ENCODE measurements at regions not wholly inside any gene's neighbourhood (a gene's known extent, or its start where the extent isn't known, plus 50 kb on each side); places are given as distances from the start of the nearest gene placed in this dataset.

GRCh38 chr2:120881981-120882788, 146.5 kb downstream of the GLI2 start:
- DNase-seq (ENCODE audit: low spot score) = no peak

DNA sequence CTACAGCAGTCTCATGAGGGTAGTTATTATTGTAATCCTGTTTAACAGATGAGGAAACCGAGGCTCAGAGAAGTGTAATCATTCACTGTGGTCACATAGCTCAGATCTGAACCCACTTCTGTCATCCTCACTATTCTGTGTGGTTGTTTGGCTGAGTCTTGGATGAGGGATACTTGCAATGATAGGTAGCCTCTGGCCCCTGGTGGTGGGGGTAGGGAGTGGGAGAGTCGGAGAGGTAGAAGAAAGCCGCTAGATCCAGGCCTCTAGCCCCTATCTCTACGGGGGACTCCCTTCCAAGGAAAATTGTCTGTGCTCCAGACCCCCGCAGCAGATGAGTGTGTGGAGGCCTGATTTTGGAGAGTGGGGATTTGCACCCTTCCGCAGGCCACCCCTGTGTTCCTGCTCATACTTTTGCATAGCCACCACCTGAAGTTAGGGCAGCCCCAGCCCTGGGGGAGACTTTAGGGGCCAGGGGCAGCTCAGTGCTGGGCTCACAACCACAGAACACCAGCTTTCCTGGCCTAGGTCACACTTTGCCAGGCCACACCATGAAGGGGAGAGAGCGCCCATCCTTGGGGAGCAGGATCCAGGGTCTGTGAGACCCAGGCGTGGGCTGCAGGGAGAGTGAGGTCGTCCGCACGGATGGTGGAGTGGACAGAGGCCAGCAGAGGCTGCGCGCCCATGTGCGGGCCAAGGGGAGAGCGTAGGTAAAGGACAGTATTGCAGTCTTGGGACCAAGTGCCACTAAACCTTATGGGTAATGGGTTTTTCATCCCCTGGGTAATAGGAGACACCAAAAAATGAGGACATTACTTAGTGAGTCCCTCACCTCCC, 148.2 kb downstream of the GLI2 start:
- DNase-seq (ENCODE audit: low spot score) = no peak

- DNase-seq (ENCODE audit: low spot score) = no peak
These were observed 149.0 kb downstream of the GLI2 start for GRCh38 chr2:120884472-120885290.

GRCh38 chr2:120885321-120885720, 149.7 kb downstream of the GLI2 start:
- no peak for DNase-seq (ENCODE audit: low spot score)

DNA sequence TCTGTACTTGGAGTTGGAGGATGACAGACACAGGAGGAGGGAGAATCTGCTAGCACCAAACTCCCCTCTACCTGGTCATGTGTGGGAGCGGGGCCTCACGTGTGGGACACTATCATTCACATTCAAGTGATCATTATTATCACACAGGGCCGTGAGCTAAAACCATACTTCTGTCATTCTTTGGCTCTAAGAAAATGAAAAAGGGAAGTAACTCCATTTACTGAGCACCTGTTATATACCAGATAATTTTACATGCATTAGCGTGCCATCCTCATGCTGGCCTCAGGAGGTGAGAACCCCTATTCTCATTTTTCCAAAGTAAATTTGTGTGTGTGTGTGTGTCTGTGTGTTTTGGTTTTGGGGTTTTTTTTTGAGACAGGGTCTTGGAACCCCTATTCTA, 150.1 kb downstream of the GLI2 start:
- DNase-seq (ENCODE audit: low spot score) = no peak

DNA sequence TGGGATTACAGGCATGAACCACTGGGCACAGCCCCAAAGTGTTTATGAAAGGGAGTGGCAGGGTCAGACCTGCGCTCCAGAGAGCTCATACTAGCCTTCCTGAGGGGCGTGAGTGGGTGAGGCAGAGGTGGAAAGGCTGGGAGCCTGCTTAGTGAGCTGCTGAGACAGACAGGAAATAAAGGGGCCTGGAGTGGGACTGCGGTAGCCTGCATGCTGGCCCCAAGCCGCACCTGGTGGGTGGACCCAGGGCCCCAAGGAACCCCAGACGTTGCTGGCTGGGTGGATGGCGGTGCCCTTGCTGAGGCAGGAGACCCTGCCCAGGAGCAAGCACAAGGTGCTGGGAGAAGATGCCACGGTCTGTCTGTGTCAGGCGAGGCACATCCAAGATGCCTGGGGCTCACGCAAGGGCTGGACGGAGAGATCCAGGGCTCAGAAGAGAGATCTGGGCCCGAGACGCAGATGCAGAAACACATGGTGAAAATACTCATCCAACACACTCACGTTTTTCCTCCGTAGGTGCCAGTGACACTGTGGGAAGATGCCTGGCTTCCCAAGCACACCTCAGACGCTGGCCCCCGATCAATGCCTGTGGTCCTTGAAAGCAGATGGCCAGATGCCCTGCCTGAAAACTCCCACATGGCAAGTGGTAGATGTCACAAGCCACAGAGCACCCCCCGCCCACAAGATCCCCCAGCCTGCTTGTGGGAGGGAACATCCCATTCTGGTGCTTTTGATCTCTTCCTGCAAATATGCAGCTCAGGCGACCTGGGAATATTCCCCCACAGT, 151.1 kb downstream of the GLI2 start:
- DNase-seq (ENCODE audit: low spot score) = no peak

- no peak for DNase-seq (ENCODE audit: low spot score)
These were observed 151.6 kb downstream of the GLI2 start for GRCh38 chr2:120887320-120887697.

DNA sequence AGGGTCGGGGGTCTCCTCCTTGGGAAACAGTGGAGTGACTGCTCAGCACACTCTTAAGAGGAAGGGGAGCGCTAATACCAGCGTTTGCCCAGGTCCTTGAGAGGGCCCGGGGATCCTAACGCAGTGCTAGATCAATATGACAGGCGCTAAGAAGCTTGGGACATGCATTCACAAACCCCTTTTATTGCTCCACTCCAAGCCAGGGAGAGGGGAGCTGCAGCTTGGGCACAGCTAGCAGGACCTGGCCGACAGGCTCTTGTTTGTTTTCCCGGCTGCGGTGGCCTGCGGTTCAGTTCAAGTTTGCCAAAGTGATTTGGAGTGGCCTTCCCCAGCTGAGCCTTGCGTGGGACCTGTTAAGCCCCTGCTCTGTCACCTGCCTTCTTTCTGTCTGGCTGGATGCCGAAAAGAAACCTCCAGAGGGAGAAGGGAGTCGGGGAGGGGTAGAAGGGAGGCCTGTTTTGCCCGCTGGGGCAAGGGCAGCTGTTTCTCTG, 152.1 kb downstream of the GLI2 start:
- no peak for DNase-seq (ENCODE audit: low spot score)

GRCh38 chr2:120888851-120889250, 153.2 kb downstream of the GLI2 start:
- DNase-seq (ENCODE audit: low spot score) = no peak

DNA sequence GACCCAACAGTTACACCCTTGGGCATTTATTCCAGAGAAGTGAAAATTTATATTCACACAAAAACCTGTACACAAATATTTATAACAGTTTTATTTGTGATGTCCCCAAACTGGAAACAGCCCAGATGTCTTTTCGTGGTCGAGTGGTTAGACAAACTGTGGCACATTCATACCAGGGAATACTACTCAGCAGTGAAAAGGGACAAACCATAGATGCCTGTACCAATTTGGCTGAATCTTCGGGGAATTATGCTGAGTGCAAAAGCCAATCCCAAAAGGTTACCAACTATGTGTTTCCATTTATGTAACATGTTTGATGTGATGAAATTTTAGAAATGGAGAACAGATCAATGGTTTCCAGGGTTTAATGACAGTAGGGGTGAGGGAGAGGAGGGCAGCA, 154.3 kb downstream of the GLI2 start:
- DNase-seq (ENCODE audit: low spot score) = no peak

GRCh38 chr2:120890566-120891360, 155.1 kb downstream of the GLI2 start:
- DNase-seq (ENCODE audit: low spot score) = no peak

DNA sequence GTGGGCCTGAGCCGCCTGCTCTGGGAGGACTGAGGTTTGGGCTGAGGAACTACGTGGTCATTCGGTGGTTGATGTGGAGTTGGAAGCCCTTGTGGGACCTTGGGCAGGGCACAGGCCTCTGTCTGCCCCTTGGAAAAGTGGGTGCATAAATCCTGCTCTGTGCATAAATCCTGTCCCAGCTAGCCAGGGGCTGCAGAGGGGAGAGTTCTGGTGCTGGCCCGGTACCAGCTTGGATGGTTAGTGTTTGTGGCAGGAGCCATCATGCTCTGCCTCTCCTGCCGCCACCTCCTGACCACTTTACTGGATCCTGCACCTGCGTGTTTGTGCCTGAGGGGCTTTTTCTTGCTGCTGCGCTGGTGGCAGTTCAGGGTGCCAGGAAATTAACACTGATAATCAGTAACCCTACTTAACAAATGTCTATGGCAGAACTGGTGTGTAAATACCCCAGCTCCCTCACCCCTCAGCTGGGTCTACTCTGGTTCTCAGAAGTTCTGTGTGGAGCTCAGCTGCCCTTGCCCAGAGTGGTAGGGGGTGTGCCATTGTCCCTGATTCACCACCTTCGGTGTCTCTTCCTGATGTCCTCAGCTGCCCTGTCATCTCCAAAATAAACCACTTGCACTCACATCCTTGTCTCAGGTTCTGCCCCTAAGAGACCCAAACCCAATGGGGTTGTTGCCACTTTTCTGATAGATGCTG, 156.8 kb downstream of the GLI2 start:
- no peak for DNase-seq (ENCODE audit: low spot score)

- DNase-seq (ENCODE audit: low spot score) = peak; percentile 66
These were observed 157.4 kb downstream of the GLI2 start for GRCh38 chr2:120892967-120893667.

DNA sequence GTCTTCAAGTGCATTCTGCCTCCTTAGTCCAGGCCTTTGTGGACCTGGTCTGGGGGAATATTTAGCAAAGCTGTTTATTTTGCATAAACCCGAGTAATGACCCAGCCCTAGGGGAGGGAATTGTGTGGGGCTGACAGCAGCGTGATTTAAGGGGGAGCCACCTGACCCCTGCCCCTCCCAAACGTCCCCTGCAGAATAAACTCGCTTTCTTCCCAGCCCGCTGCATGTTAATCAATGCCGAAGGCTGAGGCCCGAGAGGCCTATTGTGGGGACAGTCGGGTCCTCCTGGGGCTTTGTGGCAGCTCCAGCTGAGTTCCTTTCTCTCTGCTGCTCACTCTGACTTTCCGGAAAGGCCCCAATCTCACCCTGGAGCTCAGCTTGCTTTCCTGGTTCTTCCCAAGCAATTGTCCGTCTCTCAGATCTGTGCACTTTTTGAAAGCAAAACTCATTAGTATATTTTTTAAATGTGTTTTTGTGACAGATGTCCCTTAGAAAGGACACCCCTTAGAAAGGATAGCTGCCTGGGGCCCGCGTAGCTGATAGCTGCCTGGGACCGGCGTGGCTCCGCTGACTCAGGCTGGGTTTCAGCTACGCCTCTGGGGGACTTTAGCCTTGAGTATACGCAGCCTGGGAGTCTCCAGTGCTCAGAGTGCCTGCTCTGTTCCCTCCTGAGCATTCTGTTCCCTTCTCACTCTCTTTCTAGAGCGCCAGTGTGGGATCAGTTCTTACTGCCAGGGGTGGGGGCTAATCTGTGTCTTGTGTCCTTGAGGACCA, 158.3 kb downstream of the GLI2 start:
- no peak for DNase-seq (ENCODE audit: low spot score)

DNA sequence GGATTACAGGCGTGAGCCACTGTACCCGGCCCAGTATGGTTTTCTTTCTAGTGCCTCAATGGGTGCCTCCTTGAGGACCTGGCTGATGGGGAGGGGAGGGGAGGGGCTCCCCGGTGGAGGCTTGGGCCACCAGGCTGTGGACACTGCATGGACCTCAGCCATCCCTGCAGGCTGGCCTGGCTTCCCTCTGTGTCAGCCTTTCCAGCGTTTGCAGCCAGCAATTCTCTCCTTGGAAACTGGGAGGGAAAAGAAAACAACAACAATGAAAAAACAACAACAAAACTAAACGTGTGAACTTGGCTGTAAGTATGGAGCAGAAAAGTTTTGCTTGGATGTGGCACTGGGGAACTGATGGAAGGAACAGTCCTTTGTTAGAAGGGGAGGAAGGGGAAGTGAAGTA, 159.3 kb downstream of the GLI2 start:
- DNase-seq (ENCODE audit: low spot score) = no peak

- DNase-seq (ENCODE audit: low spot score) = no peak
These were observed 160.5 kb downstream of the GLI2 start for GRCh38 chr2:120896126-120896525.

DNA sequence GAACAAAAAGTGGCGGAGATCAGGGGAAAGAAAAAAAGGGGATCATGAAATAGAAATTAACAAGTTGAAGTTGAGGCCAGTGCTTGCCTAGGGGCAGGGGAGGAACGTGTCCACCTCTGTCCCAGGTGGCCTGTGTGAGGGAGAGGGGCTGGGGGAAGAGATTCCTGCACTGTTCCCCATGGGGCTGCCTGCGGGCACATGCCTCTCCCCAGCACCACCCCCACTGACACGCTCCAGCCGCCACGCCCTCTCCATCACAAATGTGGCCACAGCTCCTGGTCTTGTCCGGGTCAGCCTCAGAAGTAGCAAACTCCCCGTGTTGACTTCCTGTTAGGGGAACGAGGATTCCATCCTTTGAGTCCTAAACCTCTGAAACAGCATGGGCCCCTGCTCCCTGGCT, 161.2 kb downstream of the GLI2 start:
- no peak for DNase-seq (ENCODE audit: low spot score)

DNA sequence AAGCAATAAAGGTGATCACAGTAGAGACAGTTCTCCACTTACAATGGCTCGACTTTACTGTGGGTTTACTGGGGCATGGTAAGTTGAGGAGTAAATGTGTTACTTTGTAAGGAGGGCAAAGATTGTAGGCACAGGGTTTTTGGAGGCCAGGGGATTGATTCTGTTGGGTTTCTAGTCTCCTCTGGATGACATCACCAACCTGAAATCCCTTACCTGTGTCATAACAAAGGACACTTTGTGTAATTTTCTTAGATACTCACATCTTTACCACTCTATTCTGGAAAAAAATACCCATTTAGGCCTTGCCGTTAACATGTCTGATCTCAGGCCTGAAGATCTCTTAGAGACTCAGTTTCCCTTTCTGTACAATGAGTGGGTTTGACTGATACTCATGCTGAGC, 161.7 kb downstream of the GLI2 start:
- no peak for DNase-seq (ENCODE audit: low spot score)

GRCh38 chr2:120898496-120898895, 162.8 kb downstream of the GLI2 start:
- DNase-seq (ENCODE audit: low spot score) = no peak
